Fibroblast of mammary gland (primary cell): ENCODE measurements at regions not wholly inside any gene's neighbourhood (a gene's known extent, or its start where the extent isn't known, plus 50 kb on each side); places are given as distances from the start of the nearest gene placed in this dataset.

Source experiments
- DNase-seq: peaks from one replicate; pipeline ENCODE4 v3.0.0-alpha.2; 2010; ENCODE audit warnings: low read depth
- H3K4me3 ChIP-seq: 2 replicates; pipeline ENCODE4 v1.5.1; 2011; ENCODE audit warnings: low read depth, mild to moderate bottlenecking, low read length, moderate library complexity; ENCODE audit not compliant: control insufficient read depth
- CTCF ChIP-seq: conservative IDR thresholded peaks from 2 replicates; pipeline ENCODE4 v1.5.1; 2011; ENCODE audit warnings: low read depth, low read length, inconsistent platforms; ENCODE audit not compliant: control insufficient read depth, insufficient read depth

DNA sequence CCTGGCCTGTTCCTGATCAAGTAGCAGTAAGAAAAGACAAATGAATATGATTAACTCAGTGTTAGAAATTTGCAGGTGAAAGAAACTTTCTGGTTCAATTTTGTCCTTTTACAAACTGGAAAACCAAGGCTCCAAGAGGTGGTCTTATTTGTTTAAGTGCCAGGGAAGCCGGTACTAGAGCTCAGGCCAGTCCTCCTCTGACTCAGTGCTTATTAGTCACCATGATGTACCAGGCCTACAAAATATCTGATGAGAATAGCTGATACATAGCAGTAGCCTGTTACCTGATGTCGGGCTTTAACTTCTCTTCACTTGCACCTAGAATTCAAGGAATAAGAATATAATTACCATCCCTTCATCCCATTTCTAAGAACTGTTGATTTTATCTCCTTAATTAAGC, 394.8 kb downstream of the LMX1A start:
- TF ChIP-seq CTCF: no peak
- DNase-seq: peak; percentile 51
- no peak overlapping the region for H3K4me3 ChIP-seq

DNA sequence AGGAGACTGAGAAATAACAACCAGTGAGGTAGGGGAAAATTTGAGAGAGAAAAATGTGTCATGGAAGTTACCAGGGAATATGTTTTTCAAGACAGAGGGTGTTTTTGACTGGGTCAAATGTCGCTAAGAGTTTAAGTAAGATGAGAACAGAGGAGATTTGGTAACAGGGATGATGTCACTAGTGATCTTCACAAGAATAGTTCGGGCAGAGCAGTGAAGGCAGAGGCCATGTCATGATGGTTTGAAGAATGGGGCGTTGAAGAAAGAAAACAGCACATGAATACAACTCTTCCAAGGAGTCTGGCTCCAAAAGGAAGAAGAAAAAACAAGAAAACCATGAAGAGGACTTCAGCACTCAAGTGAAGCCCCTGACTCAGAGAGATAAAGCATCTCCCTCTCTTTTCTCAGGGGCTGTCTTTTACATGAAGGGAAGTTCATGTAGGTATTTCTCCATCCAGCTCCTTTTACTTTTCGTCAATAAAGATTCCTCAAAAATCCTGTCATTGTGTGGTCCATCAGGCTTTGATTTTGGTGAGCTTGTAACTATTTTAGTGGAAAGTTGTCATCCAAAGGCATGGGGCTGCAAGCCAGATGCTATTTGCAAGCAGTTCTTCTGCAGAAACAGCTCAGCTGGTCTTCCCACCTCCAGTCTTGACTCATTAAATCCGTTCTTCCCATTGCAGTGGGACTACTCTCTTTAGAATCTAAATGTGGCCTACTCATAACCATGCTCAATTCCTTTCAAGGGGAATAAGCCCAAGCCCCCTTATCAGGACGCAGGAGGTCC, 397.3 kb downstream of the LMX1A start:
- DNase-seq: peak; percentile 28
- no peak for TF ChIP-seq CTCF
- no peak overlapping the region for H3K4me3 ChIP-seq

- no peak overlapping the region for H3K4me3 ChIP-seq
- TF ChIP-seq CTCF: no peak
- no peak for DNase-seq
These were observed 394.8 kb downstream of the PBX1 start for GRCh38 chr1:164953815-164954214.

GRCh38 chr1:164953098-164953497, 394.1 kb downstream of the PBX1 start:
- no peak for DNase-seq
- H3K4me3 ChIP-seq: no peak overlapping the region
- TF ChIP-seq CTCF: no peak

DNA sequence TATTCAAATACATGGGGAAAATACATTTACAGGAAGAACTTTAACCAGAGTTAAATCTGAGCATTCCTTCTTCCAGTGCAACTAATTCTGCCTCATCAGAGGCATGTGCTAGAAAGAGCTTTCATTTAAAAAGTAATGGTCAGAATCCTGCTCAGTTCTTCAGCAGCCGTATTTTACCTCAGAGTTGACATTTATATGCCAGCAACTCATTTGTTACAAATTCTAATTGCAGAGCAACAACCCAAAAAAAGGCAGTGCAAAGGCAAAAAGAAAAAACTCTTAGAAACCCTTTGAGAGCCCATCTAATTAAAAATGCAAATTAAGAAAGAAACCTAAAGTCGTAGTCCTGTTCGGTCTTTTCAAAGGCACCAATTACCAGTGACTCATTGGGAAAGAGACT, 392.5 kb downstream of the PBX1 start:
- H3K4me3 ChIP-seq: no peak overlapping the region
- no peak for DNase-seq
- TF ChIP-seq CTCF: no peak

DNA sequence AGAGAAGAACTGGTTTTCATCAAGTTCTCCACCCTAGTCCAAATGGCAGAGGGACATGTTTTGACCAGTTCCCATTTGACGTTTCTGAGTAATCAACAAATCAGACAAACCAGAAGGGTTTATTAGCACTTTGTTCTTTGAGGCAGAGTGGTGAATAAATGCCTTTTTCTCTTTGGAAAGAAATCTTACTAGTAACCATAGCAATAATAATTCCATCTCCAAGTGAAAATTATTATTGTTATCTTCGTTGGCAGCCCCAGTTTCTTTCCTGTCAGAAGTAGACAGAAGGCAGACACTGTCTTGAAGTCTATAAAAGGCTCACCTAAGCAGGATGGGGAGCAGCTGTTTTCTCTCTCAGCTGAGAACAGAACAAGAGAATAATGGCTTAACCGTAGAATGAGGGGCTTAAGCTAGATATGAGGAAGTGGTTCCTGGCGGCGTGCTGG, 391.6 kb downstream of the PBX1 start:
- DNase-seq: no peak
- H3K4me3 ChIP-seq: no peak overlapping the region
- no peak for TF ChIP-seq CTCF
